GM12878 (cell line): ENCODE measurements at regions not wholly inside any gene's neighbourhood (a gene's known extent, or its start where the extent isn't known, plus 50 kb on each side); places are given as distances from the start of the nearest gene placed in this dataset.

Experiments
- ATAC-seq: fragments of 200-7000 bp; cut with Tn5 transposase; 3 replicates; pipeline ENCODE4 v1.9.1; 2020; ENCODE audit warnings: mild to moderate bottlenecking, moderate library complexity
- BruUV-seq: library from RNA; stranded (reverse); fragments of 400-500 nt; replicated peaks from 2 replicates; lab custom pipeline; 2021; lab: Mats Ljungman, UMichigan
- CTCF ChIA-PET: fragments of 300-600 bp; sonication (Branson Sonifier 250); formaldehyde crosslinking; extraction: SDS; loops from one replicate; lab custom pipeline; 2021; ENCODE audit warnings: inconsistent platforms; lab: Yijun Ruan, JAX
- POLR2A ChIA-PET: fragments of 350-600 bp; formaldehyde crosslinking; extraction: SDS; loops from one replicate; lab custom pipeline; 2021; ENCODE audit warnings: inconsistent platforms; lab: Charles Lee
- RAD21 ChIA-PET: fragments of 300-600 bp; sonication (Branson Sonifier 250); formaldehyde crosslinking; loops from one replicate; lab custom pipeline; 2023; ENCODE audit warnings: antibody characterized with exemption; ENCODE audit not compliant: unreplicated experiment; lab: Charles Lee
- SMC1A ChIA-PET: fragments of 300-600 bp; sonication (Branson Sonifier 250); formaldehyde crosslinking; loops from one replicate; lab custom pipeline; 2023; ENCODE audit not compliant: unreplicated experiment, uncharacterized antibody; lab: Charles Lee
- DNase-seq: peaks from one replicate; pipeline ENCODE4 v3.0.0-alpha.2; 2011; ENCODE audit warnings: low read depth, low spot score
- FAIRE-seq: peaks from 3 replicates; lab custom pipeline; 2011; peaks lifted over from hg19 to GRCh38; lab: Jason Lieb, UNC
- H2AFZ ChIP-seq: 2 replicates; pipeline ENCODE4 v1.6.0; 2011; ENCODE audit warnings: low read depth, low read length, control low read depth; ENCODE audit not compliant: control insufficient read depth
- H3K27ac ChIP-seq: 2 replicates; pipeline ENCODE4 v1.5.1; 2011; ENCODE audit warnings: control low read depth; ENCODE audit not compliant: control insufficient read depth, insufficient read depth
- H3K27me3 ChIP-seq, 2 experiments: replicated peaks in 1 of 2; 2 replicates each; pipeline versions ENCODE4 v1.6.0 to v1.6.1; 2011; ENCODE audit warnings: low read length in 1 of 2; ENCODE audit not compliant: control insufficient read depth in 2 of 2, insufficient read depth in 2 of 2
- H3K36me3 ChIP-seq, 2 experiments: 2 replicates each; pipeline ENCODE4 v1.5.1; 2011; ENCODE audit warnings: low read length in 1 of 2; ENCODE audit not compliant: control insufficient read depth in 2 of 2, insufficient read depth in 2 of 2
- H3K4me1 ChIP-seq: 2 replicates; pipeline ENCODE4 v1.6.1; 2011; ENCODE audit warnings: mild to moderate bottlenecking, low read length, moderate library complexity, mixed read lengths; ENCODE audit not compliant: control insufficient read depth, insufficient read depth
- H3K4me2 ChIP-seq: 2 replicates; pipeline ENCODE4 v1.6.0; 2011; ENCODE audit warnings: control low read depth; ENCODE audit not compliant: control insufficient read depth, insufficient read depth
- H3K4me3 ChIP-seq: fragments of 200-600 bp; sonication (generic); 2 replicates; pipeline ENCODE4 v1.5.1; 2016
- H3K79me2 ChIP-seq: 2 replicates; pipeline ENCODE4 v1.6.0; 2011; ENCODE audit warnings: low read length; ENCODE audit not compliant: control insufficient read depth, insufficient read depth
- H3K9ac ChIP-seq: 2 replicates; pipeline ENCODE4 v1.8.0; 2011; ENCODE audit warnings: low read length, control low read depth, mixed read lengths; ENCODE audit not compliant: control insufficient read depth, insufficient read depth
- H3K9me3 ChIP-seq: replicated peaks from 3 replicates; pipeline ENCODE4 v1.5.1; 2011; ENCODE audit warnings: mild to moderate bottlenecking, low read length; ENCODE audit not compliant: control insufficient read depth, insufficient read depth
- H4K20me1 ChIP-seq: 2 replicates; pipeline ENCODE4 v1.6.0; 2011; ENCODE audit not compliant: control insufficient read depth, insufficient read depth
- YBX1 ChIP-seq: fragments of 450-650 bp; IDR thresholded peaks from 2 replicates; pipeline ENCODE4 v1.6.1; 2016; ENCODE audit warnings: antibody characterized with exemption
- in situ Hi-C: fragments of 300-500 bp; cut with MboI; formaldehyde crosslinking; loops from 9 replicates; pipeline ENCODE4 v1.14.3; 2018; ENCODE audit warnings: mixed read lengths
- intact Hi-C: fragments of 100-400 bp; cut with micrococcal nuclease; formaldehyde crosslinking; loops from one replicate; pipeline ENCODE4 v1.14.2; 2022; ENCODE audit not compliant: unreplicated experiment
- TF ChIP-seq, protein P1 (sequence below): fragments of 450-650 bp; IDR thresholded peaks from 2 replicates; pipeline ENCODE4 v1.6.1; 2016; ENCODE audit warnings: mild to moderate bottlenecking, moderate library complexity, borderline replicate concordance
- TF ChIP-seq, protein P2 (sequence below): fragments of 450-650 bp; IDR thresholded peaks from 2 replicates; pipeline ENCODE4 v1.6.1; 2018; ENCODE audit warnings: borderline replicate concordance, mild to moderate bottlenecking; ENCODE audit not compliant: partially characterized antibody
- TF ChIP-seq, protein P3 (sequence below): fragments of 150-350 bp; IDR thresholded peaks from 2 replicates; pipeline ENCODE4 v1.6.1; 2014; ENCODE audit warnings: mild to moderate bottlenecking, low read depth, low read length

DNA sequence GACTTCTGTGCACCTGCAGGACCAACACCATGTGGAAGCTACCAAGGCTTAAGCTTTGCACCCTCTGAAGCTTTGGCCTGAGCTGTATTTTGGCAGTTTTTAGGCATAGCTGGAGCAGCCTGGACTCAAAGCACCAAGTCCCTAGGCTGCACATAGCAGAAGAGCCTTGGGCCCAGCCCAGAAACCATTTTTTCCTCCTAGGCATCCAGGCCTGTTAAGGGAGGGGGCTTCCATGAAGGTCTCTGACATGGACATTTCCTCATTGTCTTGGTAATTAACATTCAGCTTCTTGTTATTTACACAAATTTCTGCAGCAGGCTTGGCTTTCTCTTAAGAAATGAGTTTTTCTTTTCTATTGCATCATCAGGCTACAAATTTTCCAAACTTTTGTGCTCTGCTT is 475.8 kb upstream of the FLRT2 start:
- Histone ChIP-seq H3K4me2 (no peak overlapping the region), H2AFZ (no peak overlapping the region), H3K9ac (no peak overlapping the region), H3K4me3 (no peak overlapping the region), H3K36me3 (no peaks in the 10 kb centered on the region), H3K79me2 (no peaks in the 10 kb centered on the region), H3K27ac (no peak overlapping the region), H3K4me1 (no peaks in the 10 kb centered on the region), H3K27me3 (no peaks in the 10 kb centered on the region), H4K20me1 (no peaks in the 10 kb centered on the region), H3K9me3 (no peaks in the 10 kb centered on the region; the same call in 2 of the 3 replicates)
- ChIA-PET SMC1A (no interaction called here), CTCF (no interaction called here), RAD21 (no interaction called here), POLR2A (no interaction called here)
- no peak for FAIRE-seq
- in situ Hi-C loops = no loop called here
- ATAC-seq = no peak
- no peak for DNase-seq
- intact Hi-C loops = no loop called here
- no TSS peak for BruUV-seq
- TF ChIP-seq, protein P1, sequence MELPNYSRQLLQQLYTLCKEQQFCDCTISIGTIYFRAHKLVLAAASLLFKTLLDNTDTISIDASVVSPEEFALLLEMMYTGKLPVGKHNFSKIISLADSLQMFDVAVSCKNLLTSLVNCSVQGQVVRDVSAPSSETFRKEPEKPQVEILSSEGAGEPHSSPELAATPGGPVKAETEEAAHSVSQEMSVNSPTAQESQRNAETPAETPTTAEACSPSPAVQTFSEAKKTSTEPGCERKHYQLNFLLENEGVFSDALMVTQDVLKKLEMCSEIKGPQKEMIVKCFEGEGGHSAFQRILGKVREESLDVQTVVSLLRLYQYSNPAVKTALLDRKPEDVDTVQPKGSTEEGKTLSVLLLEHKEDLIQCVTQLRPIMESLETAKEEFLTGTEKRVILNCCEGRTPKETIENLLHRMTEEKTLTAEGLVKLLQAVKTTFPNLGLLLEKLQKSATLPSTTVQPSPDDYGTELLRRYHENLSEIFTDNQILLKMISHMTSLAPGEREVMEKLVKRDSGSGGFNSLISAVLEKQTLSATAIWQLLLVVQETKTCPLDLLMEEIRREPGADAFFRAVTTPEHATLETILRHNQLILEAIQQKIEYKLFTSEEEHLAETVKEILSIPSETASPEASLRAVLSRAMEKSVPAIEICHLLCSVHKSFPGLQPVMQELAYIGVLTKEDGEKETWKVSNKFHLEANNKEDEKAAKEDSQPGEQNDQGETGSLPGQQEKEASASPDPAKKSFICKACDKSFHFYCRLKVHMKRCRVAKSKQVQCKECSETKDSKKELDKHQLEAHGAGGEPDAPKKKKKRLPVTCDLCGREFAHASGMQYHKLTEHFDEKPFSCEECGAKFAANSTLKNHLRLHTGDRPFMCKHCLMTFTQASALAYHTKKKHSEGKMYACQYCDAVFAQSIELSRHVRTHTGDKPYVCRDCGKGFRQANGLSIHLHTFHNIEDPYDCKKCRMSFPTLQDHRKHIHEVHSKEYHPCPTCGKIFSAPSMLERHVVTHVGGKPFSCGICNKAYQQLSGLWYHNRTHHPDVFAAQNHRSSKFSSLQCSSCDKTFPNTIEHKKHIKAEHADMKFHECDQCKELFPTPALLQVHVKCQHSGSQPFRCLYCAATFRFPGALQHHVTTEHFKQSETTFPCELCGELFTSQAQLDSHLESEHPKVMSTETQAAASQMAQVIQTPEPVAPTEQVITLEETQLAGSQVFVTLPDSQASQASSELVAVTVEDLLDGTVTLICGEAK = no peak
- TF ChIP-seq YBX1 = no peak
- TF ChIP-seq, protein P2, sequence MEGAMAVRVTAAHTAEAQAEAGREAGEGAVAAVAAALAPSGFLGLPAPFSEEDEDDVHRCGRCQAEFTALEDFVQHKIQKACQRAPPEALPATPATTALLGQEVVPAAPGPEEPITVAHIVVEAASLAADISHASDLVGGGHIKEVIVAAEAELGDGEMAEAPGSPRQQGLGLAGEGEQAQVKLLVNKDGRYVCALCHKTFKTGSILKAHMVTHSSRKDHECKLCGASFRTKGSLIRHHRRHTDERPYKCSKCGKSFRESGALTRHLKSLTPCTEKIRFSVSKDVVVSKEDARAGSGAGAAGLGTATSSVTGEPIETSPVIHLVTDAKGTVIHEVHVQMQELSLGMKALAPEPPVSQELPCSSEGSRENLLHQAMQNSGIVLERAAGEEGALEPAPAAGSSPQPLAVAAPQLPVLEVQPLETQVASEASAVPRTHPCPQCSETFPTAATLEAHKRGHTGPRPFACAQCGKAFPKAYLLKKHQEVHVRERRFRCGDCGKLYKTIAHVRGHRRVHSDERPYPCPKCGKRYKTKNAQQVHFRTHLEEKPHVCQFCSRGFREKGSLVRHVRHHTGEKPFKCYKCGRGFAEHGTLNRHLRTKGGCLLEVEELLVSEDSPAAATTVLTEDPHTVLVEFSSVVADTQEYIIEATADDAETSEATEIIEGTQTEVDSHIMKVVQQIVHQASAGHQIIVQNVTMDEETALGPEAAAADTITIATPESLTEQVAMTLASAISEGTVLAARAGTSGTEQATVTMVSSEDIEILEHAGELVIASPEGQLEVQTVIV = no peak
- TF ChIP-seq, protein P3, sequence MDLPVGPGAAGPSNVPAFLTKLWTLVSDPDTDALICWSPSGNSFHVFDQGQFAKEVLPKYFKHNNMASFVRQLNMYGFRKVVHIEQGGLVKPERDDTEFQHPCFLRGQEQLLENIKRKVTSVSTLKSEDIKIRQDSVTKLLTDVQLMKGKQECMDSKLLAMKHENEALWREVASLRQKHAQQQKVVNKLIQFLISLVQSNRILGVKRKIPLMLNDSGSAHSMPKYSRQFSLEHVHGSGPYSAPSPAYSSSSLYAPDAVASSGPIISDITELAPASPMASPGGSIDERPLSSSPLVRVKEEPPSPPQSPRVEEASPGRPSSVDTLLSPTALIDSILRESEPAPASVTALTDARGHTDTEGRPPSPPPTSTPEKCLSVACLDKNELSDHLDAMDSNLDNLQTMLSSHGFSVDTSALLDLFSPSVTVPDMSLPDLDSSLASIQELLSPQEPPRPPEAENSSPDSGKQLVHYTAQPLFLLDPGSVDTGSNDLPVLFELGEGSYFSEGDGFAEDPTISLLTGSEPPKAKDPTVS = no peak
